LNCaP clone FGC (cell line): ENCODE measurements at regions not wholly inside any gene's neighbourhood (a gene's known extent, or its start where the extent isn't known, plus 50 kb on each side); places are given as distances from the start of the nearest gene placed in this dataset.

Source experiments
- DNase-seq: peaks from one replicate; pipeline ENCODE4 v3.0.0-alpha.2; 2011; ENCODE audit warnings: low read depth
- H3K4me3 ChIP-seq: 2 replicates; pipeline ENCODE4 v1.5.1; 2011; ENCODE audit warnings: mild to moderate bottlenecking, low read depth, low read length, control low read depth
- CTCF ChIP-seq: IDR thresholded peaks from 2 replicates; pipeline ENCODE4 v1.5.1; 2012; ENCODE audit warnings: mild to moderate bottlenecking; ENCODE audit not compliant: control insufficient read depth, insufficient read depth; ENCODE audit errors: extremely low read depth

- no peak overlapping the region for H3K4me3 ChIP-seq
- no peak for TF ChIP-seq CTCF
- DNase-seq: no peak
Observed at GRCh38 chr4:14620567-14621141, 381.6 kb upstream of the CPEB2 start.

DNA sequence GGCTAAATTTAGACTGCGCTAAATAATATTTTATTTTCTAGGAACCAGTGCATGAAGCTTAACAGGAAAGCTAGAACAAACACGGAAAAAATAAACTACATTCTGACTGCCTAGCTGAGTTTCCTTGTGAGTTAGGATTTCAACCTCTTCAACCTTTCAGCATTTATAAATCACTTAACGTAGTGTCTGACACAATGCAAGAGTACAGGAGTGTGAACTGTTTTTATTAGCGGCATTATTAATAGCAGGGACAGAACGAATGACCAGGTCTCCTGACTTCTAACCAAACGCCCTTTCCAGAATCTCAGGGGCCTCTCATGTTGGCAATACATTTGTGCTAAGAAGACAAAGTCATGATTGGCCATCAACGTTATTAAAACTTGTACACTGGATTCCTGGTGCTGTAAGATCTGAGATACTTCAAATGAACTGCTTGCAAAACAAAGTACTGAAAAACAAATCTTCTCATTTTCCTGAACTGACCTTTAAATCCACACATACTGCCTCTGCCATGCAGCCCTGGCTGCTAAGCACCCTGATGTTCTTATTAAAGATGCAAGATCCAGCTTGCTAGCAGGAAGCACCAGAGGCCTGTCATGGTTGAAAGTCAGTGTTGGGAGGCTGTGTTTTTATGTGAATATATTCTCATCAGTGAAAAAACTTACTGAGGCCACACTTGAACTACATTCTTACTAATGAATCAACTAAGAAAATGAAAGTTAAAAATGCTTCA, 380.4 kb upstream of the CPEB2 start:
- no peak for DNase-seq
- TF ChIP-seq CTCF: no peak

DNA sequence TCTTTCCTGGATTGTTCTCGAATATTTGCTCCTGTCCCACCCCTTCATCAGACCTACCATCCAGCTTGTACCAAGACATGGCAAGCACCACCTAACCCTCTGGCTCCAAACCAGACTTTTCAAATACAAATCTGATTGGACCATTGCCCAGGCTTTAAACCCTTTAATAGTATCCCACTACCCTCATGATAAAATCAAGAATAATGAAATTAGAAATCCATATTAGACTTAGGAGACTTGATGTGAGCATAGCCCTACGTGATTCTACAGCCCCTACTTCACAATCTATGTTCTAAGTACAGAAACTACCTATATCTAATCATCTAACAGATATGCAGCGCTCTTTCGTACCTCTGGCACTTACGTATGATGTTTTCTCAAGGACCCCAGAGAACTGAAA, 375.2 kb upstream of the CPEB2 start:
- TF ChIP-seq CTCF: no peak
- no peak overlapping the region for H3K4me3 ChIP-seq
- no peak for DNase-seq

More for the DNA sequence above, 380.4 kb upstream of the CPEB2 start:
- H3K4me3 ChIP-seq: no peak overlapping the region

GRCh38 chr4:14631806-14632440, 370.4 kb upstream of the CPEB2 start:
- H3K4me3 ChIP-seq: no peak overlapping the region
- no peak for TF ChIP-seq CTCF
- no peak for DNase-seq

- no peak for DNase-seq
- H3K4me3 ChIP-seq: no peak overlapping the region
- TF ChIP-seq CTCF: no peak
Observed at GRCh38 chr4:14636563-14636962, 365.7 kb upstream of the CPEB2 start.

- H3K4me3 ChIP-seq: no peak overlapping the region
- DNase-seq: no peak
- TF ChIP-seq CTCF: no peak
Observed at GRCh38 chr4:14640476-14640875, 361.8 kb upstream of the CPEB2 start.
